ENCODE measurements at regions not wholly inside any gene's neighbourhood (a gene's known extent, or its start where the extent isn't known, plus 50 kb on each side); places are given as distances from the start of the nearest gene placed in this dataset.
A peak's percentile ranks its signal among the peaks of the same experiment; 100 is the strongest.

DNA sequence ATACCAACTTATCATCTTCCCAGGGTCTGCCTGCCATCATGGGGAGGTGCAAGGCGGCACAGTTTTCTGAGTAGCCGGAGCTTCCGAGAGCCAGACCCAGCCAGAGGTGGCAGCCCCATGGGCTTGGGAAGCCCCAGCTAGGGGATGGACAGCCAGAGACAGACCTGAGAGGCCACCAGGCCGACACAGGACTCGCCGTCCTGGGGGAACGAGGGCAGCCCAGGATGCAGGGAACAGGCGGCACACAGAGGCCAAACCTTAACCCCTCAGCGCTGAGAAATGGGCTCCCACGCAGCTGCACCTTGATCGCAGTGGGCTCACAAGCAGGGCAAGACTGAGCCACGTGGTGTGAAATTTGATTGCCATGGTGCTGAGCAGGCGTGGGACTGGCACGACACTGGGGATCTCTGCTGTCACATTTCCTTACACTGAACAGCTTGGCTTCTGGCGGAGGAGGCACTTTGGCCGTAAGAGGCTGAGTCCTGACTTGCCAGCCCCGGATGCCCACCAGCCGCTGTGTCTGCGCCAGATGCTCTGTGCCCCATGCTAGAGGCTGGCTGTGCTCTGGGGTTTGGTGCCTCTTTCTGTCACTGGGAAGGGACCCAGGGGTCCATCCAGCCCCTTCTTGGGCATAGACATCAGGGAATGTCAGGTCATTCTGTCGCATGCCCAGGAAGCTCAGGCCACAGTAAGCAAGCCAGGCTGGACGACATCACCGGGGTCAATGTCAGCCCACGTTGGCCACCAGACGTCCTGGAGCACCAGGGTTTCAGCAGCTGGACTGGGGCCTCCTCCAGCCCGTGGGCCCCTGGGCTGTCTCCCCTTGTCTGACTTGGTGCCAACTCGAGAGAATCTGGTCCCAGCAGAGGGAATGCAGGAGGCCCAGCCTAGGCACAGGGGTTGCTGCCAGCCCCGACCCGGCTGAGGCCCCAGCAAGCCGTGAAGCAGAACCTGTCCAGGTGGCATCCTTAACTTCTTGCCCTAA lies 312.1 kb upstream of the MYT1L start:
- no peak for DNase-seq (ENCODE audit: low read depth in 2 of 2)

- no peak for DNase-seq (ENCODE audit: low read depth in 2 of 2)
Observed at GRCh38 chr2:2641541-2642410, 310.7 kb upstream of the MYT1L start.

GRCh38 chr2:2640818-2641217 lies 309.7 kb upstream of the MYT1L start:
- DNase-seq (ENCODE audit: low read depth in 2 of 2), result no peak

GRCh38 chr2:2640371-2640770 lies 309.3 kb upstream of the MYT1L start:
- no peak for DNase-seq (ENCODE audit: low read depth in 2 of 2)

- DNase-seq (ENCODE audit: low read depth in 2 of 2), result no peak
Observed at GRCh38 chr2:2639251-2640139, 308.4 kb upstream of the MYT1L start.

- DNase-seq (ENCODE audit: low read depth in 2 of 2), result no peak
Observed at GRCh38 chr2:2638547-2639220, 307.6 kb upstream of the MYT1L start.

DNA sequence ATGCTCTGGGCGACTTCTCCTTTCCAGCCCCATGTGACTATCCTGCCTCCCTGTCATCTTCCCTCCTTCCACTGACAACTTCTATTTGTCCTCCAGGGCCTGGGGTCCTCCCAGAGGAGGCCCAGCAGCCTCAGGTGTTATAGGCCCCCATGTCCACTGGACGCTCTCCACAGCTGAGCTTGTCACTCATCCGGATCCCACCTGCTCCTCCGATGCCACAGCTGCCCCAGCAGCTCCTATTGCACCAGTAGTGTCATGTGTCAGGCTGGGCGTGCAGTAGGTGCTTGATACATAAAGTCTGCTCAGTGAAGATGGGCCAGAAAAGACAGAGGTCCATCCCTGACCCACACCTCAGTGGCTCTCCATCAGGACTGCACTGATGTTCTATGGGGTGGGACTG lies 305.7 kb upstream of the MYT1L start:
- no peak for DNase-seq (ENCODE audit: low read depth in 2 of 2)

GRCh38 chr2:2635025-2635528 lies 304.0 kb upstream of the MYT1L start:
- no peak for DNase-seq (ENCODE audit: low read depth in 2 of 2)

DNA sequence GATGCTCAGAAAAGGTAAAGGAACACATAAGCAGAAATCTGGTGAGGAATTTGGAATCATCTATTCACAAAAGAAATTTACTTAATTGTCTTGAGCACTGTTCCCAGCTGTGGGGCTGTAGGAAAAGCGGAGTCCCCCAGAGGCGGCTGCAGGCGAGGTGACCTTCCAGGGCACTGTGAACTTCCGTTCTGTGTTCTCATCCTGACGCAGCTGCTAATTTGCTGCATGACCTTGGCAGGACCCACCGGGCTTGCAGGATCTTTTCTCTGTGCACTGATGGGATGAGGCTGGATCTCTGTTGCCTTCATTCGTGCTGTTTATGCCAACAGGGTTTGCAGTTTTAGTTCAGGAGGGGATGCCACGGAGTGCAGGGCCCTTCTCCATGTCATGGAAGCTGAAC lies 301.9 kb upstream of the MYT1L start:
- DNase-seq (ENCODE audit: low read depth in 2 of 2), result no peak

DNA sequence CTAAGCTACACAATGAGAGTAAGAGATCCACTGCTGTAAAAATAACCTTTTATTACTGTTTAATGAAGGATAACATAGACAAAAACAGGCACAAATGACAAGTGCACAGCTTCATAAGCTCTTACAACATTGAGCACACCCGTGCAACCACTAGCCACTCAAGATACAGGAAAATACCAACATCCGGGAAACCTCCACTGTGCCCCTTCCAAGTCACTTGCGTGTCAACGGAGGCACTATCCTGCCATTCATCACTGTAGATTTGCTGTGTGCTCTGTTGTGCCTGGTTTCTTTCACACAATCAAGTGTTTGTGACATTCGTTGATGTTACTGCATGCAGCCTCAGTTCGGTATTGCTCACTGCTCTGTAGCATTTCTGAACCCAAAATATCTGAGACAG lies 292.9 kb upstream of the MYT1L start:
- no peak for DNase-seq (ENCODE audit: low read depth in 2 of 2)

DNA sequence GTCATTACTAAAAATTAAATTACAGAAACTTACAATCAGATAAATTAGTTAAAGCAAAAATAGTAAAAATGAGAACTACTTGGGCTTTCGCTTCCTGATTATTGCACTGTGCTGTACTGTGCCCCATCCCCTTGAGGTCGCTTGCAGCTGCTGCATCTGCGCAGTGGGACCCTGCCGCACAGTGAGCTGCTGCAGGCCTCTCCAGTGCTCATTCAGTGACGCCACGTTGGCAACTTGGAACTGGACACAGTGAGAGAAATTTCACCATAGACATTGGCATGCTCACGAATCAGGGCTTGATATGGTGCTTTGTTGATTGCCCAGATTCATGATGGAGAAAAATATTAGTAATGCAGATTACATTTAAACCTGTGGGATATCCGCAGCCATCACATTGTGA lies 290.8 kb upstream of the MYT1L start:
- no peak for DNase-seq (ENCODE audit: low read depth in 2 of 2)

- DNase-seq (ENCODE audit: low read depth in 2 of 2), result no peak
Observed at GRCh38 chr2:2620604-2621003, 289.5 kb upstream of the MYT1L start.

DNA sequence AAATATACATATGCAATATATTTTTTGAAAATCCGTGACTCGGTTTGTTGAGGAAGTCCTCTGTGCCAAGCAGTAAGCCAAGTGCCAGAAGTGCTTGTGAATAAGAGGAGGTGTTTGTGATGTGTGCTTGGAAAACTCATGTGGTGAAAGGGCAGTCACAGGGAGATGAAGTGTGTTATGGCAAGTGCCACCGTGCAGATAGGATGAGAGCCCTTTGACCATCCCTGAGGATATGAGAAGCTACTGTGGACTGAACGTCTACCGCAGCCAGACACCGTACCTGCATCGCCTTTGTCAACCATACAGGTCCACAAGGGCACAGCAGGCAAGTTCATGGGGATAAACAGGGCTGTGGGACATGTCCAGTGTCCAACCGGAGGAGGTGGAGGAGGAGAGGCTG lies 288.9 kb upstream of the MYT1L start:
- no peak for DNase-seq (ENCODE audit: low read depth in 2 of 2)

DNA sequence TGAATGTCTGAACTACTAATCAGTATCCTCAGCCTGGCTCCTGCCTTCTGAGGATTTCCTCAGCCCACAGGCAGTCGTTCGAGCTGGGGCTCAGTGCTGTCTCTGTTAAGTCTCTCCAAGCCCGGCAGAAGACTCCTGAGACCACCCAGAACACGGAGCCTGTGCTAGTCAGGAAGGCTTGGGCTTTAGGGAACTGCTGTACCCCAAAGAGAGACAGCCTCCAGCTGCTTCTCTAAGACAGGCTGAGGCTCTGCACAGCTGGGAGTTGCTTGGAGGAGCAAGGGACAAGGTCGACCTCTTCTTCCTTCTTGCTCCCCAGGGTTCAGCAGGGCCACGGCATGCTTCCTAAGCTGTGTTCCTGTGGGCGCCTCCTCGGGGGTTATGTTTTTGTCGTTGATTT lies 283.4 kb upstream of the MYT1L start:
- DNase-seq (ENCODE audit: low read depth in 2 of 2), result no peak

DNA sequence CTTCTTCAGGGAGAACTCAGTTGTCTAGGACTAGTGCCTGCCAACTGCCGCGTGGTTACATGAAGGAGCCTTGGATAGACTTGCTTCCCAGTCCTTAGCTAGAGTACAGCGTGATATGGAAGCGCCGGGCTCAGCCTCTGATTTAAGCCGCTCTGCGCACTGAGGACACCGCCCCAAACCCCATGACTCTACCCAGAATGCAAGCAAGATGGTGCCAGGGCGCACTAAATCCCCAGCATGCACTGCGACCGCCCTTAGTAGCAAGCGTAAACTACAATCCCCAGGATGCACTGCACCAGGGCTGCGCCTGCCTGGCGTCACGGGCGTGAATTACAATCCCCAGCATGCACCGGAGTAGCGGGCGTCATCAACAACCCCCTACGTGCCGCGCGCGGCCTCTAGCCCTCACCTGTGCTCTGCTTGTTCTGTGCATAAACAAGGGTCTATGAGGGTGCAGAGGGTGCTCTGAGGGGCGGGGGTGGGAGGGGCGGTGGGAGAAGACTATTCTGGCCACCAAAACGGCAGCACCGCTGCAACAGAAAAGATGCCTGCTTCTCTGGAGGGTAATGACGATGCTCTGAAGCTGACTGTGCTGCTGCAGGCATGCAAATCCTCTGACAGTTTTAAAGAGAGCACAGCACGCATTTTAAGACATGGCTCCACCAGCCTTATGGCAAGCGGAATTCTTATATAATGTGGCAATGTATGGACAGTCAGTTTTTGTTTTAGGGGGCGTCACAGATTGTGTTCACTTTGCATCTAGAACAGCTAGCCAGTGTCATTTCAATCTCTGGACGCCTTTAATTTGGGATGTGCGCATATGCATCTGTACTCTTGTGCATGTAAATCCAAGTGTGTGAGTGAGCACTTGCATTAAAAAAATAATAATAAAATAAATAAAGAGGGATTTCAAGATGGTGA lies 282.5 kb upstream of the MYT1L start:
- peak; percentile 45 to 69 for DNase-seq (ENCODE audit: low read depth in 2 of 2)

DNA sequence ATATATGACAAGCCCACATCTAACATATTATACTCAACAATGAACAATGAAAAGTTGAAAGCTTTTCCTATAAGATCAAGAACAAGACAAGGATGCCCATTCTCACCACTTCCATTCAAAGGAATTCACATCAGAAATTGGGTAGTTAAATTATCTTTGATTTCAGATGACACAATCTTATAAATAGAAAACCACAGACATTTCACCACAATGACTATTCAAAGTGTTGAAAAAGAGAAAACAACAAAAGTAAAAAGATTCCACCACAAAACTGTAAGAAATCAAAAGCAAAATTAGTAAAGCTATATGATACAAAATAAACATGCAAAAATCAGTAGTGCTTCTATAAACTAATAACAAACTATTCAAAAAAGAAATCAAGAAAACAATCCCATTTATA lies 279.7 kb upstream of the MYT1L start:
- DNase-seq (ENCODE audit: low read depth in 2 of 2), result no peak

DNA sequence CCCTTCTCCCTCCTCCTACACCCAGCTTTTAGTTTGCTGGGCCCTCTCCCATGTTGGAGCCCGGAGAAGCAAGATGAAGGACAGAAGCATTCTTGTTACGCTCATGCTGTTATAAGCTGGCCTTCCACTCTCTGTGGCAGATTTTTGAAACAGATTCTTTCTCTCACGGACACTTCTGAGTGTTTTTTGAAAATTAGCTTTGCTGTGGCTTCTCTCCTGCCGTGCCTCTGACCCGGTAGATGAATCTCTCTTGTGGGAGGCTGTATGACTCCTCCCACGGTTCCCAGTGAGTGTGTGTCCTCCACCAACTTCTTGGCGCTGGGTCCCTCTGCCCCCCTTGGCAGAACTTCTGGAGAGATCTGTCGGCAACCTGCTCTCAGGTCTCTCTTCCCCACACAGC lies 269.3 kb upstream of the MYT1L start:
- no peak for DNase-seq (ENCODE audit: low read depth in 2 of 2)

- no peak for DNase-seq (ENCODE audit: low read depth in 2 of 2)
Observed at GRCh38 chr2:2599441-2599840, 268.4 kb upstream of the MYT1L start.

DNA sequence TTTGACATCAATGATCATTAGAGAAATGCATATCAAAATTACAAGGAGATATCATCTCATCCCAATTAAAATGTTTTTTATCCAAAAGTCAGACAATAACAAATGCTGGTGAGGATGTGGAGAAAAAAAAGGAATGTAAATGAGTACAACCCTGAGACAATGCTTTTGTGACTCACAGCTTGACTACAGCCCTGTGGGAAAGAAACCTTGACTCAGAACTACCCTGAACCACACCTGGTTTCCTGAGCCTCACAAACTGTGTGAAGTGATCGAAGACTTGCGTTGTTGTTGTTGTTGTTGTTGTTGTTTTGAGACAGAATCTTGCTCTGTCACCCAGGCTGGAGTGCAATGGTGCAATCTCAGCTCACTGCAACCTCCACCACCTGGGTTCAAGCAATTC lies 266.6 kb upstream of the MYT1L start:
- no peak for DNase-seq (ENCODE audit: low read depth in 2 of 2)

DNA sequence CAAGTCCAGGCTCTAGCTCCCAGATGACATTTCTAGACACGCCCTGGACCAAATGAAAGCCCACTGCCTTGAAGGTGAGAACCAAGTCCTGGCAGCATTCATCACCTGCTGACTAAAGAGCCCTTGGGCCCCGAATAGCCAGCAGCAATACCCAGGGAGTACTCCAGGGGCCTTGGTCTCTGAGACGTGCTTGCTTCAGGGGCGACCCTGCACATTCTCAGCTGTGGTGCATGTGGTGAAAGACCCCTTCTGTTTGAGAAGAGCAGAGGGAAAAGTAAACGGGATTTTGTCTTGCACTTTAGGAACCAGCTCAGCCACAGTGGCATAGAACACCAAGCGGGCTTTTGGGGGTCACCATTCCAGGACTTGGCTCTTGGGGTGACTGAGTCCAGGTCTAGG lies 260.5 kb upstream of the MYT1L start:
- DNase-seq (ENCODE audit: low read depth in 2 of 2), result no peak
